ENCODE measurements at regions not wholly inside any gene's neighbourhood (a gene's known extent, or its start where the extent isn't known, plus 50 kb on each side); places are given as distances from the start of the nearest gene placed in this dataset.

DNA sequence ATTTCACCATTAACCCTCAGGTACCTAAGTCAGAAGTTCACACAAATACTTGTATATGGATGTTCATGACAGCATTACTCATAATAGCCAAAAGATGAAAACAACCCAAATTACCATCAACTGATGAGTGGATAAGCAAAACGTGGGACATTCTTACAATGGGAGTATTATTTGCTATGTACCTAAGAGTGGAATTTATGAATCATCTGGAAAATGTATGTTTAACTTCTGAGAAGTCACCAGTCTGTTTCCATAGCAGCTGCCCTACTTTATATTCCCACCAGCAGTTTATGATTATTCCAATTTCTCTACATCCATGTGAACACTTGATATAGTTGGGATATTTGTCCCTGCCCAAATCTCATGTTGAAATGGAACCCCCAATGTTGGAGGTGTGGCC lies 1478.9 kb downstream of the PCDH19 start:
- no peak for FAIRE-seq
- DNase-seq (ENCODE audit: low read depth in 1 of 2, low spot score in 1 of 2), result no peak
- H3K27ac ChIP-seq, result no peak overlapping the region
- CTCF ChIA-PET, result no interaction called here
- 0% methylated on average over 1 of the region's 1 CpG for WGBS (ENCODE audit: missing lambda C conversion rate)
- POLR2A ChIA-PET, result no interaction called here
- no peak for ATAC-seq
- no peaks in the 10 kb centered on the region for H3K4me1 ChIP-seq
- H3K9me3 ChIP-seq, result no peaks in the 10 kb centered on the region
- H3K4me2 ChIP-seq, result no peak overlapping the region
- no peak overlapping the region for H3K4me3 ChIP-seq
- TF ChIP-seq EHF (CRISPR knock-in tag; IDR thresholded peaks at IDR 0.05), result no peak

DNA sequence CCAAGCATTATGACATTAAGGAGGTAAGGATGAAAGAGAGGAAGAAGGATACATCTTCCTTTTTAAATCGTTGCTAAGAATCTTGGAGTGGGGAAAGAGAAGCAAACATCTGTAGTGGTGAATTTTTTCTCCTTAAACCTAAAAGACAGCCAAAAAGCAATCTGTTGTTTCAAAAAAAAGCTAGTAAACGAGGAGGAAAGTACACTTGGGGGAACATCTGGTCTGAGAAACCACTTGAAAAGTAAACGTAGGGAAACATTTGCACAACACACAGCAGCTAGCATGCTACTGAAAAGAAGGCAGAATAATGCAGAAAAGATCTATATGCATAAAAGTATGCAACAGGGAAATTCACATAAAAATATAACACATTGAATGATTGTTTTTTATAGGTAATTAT lies 1485.6 kb downstream of the PCDH19 start:
- POLR2A ChIA-PET, result no interaction called here
- FAIRE-seq (peak; percentile 70), ATAC-seq (no peak), DNase-seq (ENCODE audit: low read depth in 1 of 2, low spot score in 1 of 2) (no peak)
- 3% methylated on average over 3 of the region's 3 CpGs for WGBS (ENCODE audit: missing lambda C conversion rate)
- H3K9me3 ChIP-seq, result no peaks in the 10 kb centered on the region
- H3K4me3 ChIP-seq, result no peak overlapping the region
- CTCF ChIA-PET, result no interaction called here
- no peak overlapping the region for H3K4me2 ChIP-seq
- no peaks in the 10 kb centered on the region for H3K4me1 ChIP-seq
- TF ChIP-seq HOXB13 (CRISPR knock-in tag; IDR thresholded peaks at IDR 0.05; ENCODE audit: low read depth) (no peak), ESRRA (IDR thresholded peaks at IDR 0.05; ENCODE audit: borderline replicate concordance, low read length) (no peak), KDM1A (IDR thresholded peaks at IDR 0.05; ENCODE audit: low read depth) (no peak), CHD2 (IDR thresholded peaks at IDR 0.05; ENCODE audit: low read length, partially characterized antibody) (no peak), EP300 (IDR thresholded peaks at IDR 0.05) (no peak), EHF (CRISPR knock-in tag; IDR thresholded peaks at IDR 0.05) (no peak), NPAS2 (CRISPR knock-in tag; IDR thresholded peaks at IDR 0.05; ENCODE audit: borderline replicate concordance) (no peak), CBX2 (IDR thresholded peaks at IDR 0.05; ENCODE audit: borderline replicate concordance, low read depth) (no peak), ZNF302 (CRISPR knock-in tag; IDR thresholded peaks at IDR 0.05) (no peak)
- TF ChIP-seq, protein P1, sequence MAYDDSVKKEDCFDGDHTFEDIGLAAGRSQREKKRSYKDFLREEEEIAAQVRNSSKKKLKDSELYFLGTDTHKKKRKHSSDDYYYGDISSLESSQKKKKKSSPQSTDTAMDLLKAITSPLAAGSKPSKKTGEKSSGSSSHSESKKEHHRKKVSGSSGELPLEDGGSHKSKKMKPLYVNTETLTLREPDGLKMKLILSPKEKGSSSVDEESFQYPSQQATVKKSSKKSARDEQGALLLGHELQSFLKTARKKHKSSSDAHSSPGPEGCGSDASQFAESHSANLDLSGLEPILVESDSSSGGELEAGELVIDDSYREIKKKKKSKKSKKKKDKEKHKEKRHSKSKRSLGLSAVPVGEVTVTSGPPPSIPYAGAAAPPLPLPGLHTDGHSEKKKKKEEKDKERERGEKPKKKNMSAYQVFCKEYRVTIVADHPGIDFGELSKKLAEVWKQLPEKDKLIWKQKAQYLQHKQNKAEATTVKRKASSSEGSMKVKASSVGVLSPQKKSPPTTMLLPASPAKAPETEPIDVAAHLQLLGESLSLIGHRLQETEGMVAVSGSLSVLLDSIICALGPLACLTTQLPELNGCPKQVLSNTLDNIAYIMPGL (CRISPR knock-in tag; IDR thresholded peaks at IDR 0.05; ENCODE audit: borderline replicate concordance), result no peak
- TF ChIP-seq, protein P2, sequence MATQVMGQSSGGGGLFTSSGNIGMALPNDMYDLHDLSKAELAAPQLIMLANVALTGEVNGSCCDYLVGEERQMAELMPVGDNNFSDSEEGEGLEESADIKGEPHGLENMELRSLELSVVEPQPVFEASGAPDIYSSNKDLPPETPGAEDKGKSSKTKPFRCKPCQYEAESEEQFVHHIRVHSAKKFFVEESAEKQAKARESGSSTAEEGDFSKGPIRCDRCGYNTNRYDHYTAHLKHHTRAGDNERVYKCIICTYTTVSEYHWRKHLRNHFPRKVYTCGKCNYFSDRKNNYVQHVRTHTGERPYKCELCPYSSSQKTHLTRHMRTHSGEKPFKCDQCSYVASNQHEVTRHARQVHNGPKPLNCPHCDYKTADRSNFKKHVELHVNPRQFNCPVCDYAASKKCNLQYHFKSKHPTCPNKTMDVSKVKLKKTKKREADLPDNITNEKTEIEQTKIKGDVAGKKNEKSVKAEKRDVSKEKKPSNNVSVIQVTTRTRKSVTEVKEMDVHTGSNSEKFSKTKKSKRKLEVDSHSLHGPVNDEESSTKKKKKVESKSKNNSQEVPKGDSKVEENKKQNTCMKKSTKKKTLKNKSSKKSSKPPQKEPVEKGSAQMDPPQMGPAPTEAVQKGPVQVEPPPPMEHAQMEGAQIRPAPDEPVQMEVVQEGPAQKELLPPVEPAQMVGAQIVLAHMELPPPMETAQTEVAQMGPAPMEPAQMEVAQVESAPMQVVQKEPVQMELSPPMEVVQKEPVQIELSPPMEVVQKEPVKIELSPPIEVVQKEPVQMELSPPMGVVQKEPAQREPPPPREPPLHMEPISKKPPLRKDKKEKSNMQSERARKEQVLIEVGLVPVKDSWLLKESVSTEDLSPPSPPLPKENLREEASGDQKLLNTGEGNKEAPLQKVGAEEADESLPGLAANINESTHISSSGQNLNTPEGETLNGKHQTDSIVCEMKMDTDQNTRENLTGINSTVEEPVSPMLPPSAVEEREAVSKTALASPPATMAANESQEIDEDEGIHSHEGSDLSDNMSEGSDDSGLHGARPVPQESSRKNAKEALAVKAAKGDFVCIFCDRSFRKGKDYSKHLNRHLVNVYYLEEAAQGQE (IDR thresholded peaks at IDR 0.05), result no peak
- TF ChIP-seq, protein P3, sequence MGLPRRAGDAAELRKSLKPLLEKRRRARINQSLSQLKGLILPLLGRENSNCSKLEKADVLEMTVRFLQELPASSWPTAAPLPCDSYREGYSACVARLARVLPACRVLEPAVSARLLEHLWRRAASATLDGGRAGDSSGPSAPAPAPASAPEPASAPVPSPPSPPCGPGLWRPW (IDR thresholded peaks at IDR 0.05), result no peak
- no peak overlapping the region for H3K27ac ChIP-seq

DNA sequence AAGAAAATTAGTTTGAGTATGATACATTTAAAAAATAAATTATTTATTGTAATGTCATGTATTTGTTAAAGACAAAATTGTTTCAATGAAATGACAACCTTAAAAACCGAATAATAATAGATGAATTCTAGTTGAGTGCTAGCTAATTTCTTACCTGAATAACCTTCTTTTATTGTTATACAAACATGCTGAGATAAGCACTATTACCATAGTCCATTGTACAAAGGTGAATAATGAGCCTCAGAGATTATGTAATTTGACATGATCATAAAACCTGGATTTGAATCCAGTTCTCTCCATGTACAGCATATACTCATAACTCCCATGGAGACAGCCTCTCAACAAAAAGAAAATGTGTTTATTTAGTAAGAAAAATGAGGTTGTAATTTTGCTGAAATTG lies 1512.9 kb downstream of the PCDH19 start:
- FAIRE-seq, result peak; percentile 28
- ATAC-seq, result no peak
- Histone ChIP-seq H3K4me3 (no peak overlapping the region), H3K4me1 (no peaks in the 10 kb centered on the region), H3K4me2 (no peak overlapping the region), H3K9me3 (no peaks in the 10 kb centered on the region), H3K27ac (no peak overlapping the region)
- CTCF ChIA-PET, result no interaction called here
- DNase-seq (ENCODE audit: low read depth in 1 of 2, low spot score in 1 of 2), result no peak
- POLR2A ChIA-PET, result no interaction called here
- WGBS (ENCODE audit: missing lambda C conversion rate), result 0% methylated on average over 1 of the region's 1 CpG
- TF ChIP-seq, protein P4, sequence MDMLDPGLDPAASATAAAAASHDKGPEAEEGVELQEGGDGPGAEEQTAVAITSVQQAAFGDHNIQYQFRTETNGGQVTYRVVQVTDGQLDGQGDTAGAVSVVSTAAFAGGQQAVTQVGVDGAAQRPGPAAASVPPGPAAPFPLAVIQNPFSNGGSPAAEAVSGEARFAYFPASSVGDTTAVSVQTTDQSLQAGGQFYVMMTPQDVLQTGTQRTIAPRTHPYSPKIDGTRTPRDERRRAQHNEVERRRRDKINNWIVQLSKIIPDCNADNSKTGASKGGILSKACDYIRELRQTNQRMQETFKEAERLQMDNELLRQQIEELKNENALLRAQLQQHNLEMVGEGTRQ (IDR thresholded peaks at IDR 0.05), result no peak
- peak; percentile 66 for TF ChIP-seq MAFK (IDR thresholded peaks at IDR 0.05; ENCODE audit: partially characterized antibody)

Data from A549 (cell line).